Dedifferentiated amniotic fluid mesenchymal stem cell (primary cell): ENCODE measurements at regions not wholly inside any gene's neighbourhood (a gene's known extent, or its start where the extent isn't known, plus 50 kb on each side); places are given as distances from the start of the nearest gene placed in this dataset.
"Not testable (repeated sequence)": the region's sequence is repeated elsewhere in the genome, so short reads cannot be mapped to it uniquely, and the experiment has no call there.

Experiments used
- DNase-seq: peaks from one replicate; pipeline ENCODE4 v3.0.0-alpha.2; 2016; ENCODE audit errors: extremely low spot score

DNA sequence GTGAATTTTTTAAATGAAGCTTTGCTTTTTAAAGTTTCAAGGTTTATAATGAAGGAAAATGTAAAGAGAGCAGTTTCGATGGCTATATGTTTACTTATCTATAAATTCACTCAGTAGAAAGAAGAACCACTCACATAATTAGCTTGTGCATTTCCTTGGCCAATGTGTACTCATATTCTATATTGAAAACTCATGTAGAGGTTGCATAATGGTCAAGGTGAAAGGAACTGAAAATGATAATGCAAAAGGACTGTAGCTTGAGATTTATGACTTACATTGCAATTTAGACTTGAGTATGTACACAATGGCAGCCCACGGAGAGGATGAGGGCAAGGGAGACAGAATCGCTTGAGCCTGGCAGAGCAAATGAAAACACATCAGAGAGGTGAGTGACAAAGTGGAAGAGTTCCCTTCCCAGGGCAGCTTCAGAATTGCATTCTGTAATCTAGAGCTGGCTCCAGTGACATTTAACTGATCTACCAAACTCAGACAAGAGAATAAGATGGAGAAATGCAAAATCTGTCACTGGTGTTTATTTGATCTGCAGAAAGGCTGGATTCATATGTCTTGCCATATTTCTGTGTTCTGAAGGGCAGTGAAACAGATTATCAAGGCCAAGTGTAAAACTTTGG is 191.8 kb downstream of the TMEM200A start:
- DNase-seq: no peak

DNA sequence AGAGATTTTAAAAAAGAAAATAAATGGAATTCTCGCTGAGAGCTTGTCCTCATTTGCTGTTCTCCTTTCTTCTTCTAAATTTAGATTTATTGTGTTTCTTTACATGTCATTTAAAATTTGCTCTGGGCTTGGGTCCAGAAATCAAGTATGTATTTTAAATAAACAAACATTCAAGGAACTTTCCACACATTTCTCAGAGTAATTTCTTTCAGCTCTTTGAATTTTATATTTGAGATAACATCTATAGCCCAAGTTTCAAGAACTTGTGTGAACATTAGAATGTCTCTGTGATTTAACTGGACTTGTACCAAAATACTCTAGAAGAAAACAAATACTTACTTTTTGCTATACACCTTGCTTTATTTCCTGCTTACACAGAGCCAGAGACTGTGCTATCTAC is 192.3 kb downstream of the TMEM200A start:
- no peak for DNase-seq

DNA sequence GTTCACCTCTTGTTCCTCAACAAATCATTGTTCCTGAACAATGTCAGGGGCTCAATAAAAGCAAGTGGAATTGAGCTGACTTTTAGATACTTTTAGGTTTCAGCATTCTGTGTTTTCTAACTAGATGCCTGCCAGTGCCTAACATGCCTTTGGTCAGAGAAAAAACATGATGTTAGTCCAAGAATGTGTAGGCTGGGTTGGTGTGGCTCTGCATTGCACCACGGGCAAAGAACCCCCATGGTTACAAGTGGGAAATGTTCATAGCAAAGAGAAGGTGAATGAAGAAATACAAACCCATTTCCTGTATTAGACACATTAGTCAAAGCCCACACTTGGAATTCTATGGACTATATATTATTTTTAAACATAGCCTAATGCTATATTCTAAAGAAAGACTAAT is 193.3 kb downstream of the TMEM200A start:
- DNase-seq: no peak

DNA sequence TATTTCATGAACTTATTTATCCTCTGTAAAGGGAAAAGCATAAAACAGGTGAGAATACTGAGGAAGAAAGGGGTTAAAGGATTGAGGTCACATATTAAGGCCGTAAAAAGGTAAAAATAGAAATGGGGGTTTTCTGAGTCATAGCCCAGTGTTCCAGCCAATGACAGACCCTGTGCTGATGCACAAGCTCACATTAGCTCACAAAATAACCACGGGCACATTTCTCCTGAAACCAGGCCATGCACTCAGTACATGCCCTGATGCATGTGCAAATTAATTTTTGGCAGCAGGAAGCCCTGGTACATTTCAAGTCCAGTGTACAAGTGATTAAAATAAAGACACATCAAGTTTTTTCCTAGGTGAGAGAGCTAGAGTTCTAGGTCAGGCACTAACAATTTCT is 194.4 kb downstream of the TMEM200A start:
- DNase-seq: no peak

DNA sequence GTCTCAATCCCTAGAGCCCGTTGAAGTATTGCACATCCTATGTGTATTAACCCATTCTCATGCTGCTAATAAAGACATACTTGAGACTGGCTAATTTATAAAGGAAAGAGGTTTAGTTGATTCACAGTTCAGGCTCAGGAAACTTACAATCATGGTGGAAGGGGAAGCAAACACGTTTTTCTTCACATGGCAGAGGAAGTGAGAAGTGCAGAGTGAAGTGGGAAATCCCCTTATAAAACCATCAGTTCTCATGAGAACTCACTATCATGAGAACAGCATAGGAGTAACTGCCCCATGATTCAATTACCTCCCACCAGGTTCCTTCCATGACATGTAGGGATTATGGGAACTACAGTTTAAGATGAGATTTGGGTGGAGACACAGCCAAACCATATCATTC is 195.3 kb downstream of the TMEM200A start:
- not testable (repeated sequence) for DNase-seq

DNA sequence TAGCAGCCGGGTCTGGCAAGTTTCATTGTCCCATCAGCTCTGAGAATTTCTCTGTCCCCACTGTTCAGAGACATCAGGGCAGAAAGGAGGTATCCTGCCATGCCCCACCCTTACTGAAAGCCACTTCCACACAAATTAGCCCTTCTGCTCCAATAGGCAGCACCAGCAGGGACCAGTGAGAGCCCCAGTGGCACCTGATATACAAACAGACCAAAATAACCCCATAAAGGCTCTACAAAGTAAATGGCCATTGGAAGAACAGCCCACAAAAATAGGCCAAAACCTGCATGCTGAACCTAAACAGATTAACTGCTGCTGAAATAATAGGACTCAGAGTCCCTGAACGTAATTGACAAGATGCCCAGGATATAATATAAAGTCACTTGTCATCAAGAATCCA is 199.9 kb downstream of the TMEM200A start:
- no peak for DNase-seq

DNA sequence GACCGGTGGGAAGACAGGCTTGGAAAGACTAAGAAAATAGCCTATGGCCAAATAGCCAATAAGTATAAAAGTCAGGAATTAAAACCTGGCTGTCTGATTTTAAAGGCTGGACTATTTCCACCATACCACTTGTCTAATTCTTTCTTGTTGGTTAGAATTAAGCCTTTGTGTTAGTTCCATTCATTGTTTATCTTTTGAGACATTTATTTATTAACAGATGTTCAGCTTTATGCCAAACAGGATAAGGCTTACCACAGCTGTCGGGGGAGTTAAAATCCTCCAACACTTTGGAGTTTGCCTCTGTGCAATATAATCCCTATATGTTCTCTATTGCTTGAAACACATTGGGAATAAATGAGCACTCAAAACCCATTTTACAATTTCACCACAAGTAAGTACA is 208.3 kb downstream of the TMEM200A start:
- no peak for DNase-seq

DNA sequence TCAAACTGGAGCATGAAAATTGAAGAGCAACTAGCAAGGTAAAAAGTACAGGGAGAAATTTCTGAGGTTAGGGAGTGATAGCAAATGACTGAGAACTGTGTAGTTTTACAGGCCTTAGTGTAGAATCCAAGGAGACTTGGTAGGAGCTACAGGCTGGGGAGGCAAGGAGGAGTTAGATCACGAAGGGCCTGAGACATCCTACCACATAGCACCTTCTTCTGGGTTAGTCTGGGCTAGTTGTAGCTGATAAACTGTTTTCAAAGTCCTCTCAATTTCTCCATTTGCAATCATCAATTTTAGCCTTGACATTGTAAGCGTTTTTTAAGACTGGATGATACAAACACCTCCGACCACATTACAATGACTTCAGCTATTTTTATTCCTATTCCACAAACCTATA is 209.7 kb downstream of the TMEM200A start:
- DNase-seq: no peak

DNA sequence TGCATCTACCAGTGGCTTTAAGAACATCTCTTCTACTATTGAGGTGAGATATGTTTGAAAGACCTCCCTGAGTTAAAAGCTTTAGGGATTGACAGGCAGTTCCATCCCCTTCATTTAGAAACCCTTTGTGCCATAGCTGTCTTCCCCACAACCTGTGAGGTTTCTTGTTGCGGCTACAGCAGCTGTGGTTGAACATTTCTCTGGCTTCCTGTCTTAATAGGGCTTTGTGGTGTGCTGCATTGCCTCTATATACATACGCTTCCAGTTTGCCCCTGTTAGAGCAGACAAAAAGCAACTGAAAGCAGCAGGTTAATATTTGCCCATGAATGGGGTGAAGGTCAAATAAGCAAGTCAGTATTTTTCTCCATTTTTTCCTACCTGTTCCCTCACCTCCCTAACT is 210.2 kb downstream of the TMEM200A start:
- no peak for DNase-seq

DNA sequence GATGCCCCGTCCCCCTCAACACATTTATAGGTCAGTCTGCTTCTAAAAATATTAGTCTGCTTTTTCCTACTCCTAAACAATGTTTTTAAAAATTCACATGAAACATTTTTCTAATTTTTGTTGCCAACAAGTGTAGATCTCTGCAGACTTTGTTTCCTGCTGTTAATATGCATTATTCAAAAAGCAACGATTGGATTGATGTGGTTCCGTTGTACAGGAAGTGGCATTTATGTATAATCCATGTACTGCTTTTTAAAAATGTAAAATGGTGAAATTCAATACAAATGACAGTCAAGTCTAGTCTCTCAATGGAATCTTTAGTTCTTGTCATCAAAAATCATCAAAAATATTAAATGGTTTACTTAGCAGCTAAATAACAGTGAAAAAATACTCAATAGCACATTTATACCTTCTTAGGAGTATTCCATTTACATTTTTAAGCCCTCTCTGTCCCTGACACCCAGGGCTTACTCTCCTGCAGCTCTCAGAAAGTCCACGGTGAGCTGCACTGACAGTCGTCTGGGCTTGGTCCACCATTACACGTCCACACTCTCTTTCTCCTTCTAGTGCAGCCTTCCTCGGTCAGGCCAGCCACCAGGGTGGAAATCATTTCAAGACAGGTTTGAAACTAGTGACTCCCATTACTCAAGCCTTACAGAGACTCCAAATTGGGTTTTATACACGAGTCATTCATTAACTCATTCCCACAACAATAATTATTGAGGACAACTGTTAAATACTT is 211.5 kb downstream of the TMEM200A start:
- no peak for DNase-seq

DNA sequence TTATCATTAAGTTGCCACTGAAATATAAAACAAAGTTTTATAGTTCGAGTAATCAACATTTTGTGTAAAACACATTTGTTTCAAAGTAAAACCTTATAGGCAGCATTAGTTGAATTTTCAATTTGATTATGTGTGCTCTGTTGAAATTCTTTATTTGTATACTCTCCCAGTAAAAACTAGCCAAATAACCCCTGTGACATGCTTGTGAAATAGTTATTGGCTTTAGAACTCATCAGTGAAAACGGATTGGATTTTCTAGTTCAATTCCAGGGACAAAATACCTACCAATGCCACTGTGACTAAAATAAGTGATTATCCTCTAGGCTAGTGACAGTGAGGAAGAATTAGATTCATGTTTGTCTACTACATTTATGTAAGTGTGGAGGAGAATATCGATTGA is 212.9 kb downstream of the TMEM200A start:
- no peak for DNase-seq

DNA sequence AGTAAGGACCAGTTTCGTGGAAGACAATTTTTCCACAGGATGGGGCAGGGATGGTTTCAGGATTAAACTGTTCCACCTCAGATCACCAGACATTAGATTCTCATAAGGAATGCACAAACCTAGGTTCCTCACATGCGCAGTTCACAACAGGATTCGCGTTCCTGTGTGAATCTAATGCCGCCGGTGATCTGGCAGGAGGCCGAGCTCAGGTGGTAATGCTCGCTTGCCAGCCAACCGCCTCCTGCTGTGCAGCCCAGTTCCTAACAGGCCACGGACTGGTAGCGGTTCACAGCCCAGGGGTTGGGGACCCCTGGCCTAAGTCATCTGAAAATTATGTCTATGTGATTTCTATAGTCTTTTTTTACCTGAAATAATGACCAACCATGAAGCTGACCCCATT is 217.5 kb downstream of the TMEM200A start:
- DNase-seq: no peak

DNA sequence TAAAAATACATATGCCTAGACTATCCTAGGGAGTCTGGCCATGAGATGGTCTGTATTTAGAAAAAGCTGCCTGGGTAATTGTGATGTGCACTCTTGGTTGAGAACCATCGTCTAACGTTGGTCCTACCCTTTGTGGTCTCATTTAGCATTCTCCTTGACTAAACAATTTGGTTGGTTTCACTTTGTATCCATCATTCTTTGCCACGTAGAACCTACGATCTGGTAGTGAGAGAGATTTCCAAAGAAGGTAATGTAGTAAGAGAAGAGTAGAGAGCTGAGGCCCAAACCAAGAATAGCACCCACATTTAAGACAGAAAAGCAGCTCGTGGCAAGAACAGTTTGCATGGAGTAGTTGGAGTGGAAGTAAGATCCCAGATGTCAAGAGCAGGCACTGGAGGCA is 219.8 kb downstream of the TMEM200A start:
- no peak for DNase-seq

DNA sequence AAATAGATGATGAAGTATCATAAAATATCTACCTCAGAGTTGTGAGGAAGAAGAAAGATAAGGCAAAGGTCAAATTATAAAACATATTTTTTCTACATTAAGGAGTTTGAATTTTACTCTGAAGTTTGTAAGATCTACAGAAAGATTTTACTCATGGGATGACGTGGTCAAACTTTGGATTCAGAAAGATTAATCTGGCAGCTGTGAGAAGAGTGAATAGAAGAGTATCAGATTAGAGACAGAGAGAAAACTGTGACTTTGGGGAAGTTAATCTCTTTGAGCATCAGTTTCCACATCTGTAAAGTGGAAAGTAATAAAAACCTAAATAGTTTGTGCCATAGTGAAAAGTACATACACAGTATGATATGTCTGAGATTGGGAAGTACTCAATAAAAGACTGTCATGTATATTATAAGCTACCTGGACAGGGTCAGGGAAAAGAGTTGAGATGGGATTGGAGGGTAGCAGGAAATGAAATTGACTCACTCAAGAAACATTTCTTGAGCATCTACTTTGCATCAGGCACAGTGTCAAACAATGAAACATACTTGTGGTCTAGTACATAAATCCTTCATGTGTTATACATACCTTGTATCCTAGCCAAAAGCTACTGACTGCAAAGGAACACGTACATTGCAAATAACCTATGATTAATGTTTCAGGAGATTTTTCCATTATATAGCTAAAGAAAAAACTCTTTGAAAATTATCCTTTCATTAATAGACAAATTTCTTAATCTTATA is 222.1 kb downstream of the TMEM200A start:
- DNase-seq: no peak

DNA sequence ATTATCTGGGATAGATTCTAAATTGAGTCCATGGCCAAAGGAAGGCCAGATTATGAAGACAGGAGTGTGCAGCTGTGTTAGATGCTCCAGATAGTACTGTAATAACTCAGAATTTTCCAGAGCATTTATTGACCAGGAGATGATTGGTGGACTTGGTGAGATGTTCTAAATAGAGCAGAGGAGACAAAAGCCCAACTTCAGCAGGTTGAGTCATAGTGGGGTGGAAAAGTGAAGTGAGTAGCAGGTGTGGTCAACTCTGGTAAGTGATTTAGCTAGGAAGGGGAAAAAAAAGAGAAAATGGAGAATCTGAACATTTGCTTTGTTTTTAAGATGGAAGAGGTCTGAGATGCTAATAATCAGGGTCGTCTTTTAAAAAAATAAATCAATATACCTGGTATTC is 227.4 kb downstream of the TMEM200A start:
- no peak for DNase-seq

DNA sequence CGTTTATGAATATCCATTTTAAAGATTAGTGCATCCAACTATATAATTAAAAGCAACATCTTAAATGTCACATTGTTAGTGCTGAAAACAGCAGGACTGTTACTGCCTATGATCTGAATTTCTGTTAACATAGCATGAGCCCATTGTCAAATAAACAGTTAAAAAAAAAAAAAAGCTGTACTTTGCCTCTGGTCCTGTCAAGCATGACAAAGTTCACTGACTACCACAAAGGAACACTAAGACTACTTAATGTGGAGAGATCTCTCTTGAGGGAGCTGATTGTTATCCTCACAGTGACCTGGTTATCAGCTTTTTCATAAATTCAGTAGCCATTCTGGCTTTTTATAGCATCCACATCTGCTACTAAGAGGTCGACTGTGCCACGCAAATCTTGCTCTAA is 228.1 kb downstream of the TMEM200A start:
- no peak for DNase-seq

DNA sequence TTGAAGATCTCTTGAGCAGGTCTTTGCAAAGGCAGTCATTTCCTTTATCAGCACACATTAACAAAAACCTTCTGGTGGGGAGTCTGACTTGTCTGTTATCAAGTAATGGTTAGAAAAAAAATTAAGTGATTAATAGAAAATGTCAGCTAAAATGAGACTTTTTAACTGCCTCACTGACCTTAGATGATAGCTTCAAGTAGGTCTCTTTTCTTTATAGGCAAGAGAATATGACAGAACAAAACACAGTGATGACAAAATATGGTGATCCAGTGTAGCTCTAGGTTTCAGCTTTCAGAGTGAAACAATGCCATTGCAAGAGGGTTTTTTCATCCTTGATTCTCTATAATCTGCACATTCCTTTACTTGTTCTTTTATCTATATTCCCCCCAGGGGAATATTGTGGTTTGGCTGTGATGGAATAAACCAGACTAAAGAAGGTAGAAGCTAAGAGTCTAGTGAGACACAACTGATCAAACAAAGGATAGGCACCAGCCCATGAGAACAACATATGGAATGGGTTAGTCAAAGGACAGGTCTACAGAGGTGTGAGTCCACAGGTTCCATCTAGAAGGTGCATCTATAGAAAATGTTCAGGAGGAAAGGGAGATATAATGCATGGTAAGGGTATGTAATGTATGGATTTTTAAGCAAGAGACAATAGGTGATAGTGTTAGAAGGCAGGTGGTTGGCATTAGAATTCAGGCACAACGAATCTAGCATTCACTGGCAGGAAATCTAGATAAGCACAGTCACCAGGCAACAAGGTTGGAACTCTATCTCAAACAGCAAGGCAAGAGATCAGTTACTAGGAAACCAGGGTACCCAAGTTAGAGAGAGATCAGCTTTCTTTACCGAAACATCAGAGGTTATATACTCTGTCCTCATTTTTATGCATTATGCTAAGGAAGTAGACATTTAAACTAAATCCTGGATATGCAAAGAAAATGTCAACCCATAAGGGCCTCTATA is 228.9 kb upstream of the SMLR1 start:
- no peak for DNase-seq

DNA sequence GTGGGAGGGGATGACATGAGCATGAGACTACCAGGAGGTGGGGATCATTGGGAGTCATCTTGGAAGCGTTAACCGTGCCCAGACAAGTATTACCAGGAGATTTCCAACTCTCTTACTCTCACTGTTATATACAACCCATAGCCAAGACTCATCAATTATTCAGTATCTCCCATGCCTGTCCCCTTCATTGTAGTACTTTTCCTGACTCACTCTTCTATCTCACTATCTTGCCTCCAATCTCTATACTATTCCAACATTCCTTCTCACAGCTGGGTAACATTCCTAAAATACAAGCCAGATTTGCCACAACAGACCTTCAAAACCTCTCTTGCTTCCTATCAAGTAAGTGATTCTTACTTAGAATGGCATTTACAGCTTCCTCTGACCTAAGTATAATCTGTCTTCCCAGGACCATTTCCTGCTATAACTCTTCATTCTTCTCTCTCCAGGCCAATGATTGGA is 226.3 kb upstream of the SMLR1 start:
- peak; percentile 34 for DNase-seq

DNA sequence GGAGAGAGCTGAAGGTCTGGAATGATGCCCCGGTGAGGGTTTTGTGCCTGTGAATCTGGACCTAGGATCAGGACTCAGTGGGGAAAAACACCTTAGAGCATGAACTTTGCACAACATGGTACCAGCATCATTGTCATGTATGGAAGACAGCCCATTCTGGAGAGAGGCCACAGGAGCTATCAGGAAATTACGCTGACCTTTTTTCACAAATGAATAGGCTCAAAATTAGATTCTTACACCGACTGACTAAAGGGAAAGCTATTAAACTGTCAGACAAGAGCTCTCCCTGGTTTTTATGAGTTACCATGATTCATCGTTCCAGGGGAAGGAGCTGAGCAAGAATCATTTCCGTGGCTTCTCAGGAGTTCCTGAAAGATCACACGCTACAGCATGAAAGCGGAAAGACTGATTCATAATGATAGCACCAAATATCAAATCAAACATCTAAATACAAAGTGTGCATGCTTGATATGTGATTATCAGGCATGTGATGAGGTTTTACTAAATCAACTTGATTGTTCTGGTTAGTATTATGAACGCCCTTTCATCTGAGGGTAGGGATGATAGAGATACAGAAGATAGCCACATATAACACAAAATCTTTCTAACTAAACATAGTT is 224.9 kb upstream of the SMLR1 start:
- peak; percentile 78 for DNase-seq

DNA sequence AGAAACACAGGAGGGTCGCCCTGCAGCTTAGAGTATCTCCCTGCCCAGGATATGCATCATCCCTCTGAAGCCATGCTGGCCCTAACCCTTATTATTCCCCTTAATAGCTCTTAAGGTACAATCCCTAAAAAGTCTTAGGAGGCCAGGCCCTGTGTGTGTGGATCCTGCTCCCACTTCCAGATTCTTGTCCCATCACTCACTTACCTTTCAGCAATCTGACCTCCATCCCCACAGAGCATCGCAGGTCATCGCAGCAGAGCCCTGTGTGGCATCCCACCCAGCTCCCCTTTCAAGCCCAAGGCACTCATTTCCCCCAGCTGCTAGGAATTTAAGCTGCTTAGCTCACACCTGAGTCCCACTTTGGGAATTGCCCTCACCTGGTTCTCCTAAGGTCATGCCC is 223.8 kb upstream of the SMLR1 start:
- no peak for DNase-seq

DNA sequence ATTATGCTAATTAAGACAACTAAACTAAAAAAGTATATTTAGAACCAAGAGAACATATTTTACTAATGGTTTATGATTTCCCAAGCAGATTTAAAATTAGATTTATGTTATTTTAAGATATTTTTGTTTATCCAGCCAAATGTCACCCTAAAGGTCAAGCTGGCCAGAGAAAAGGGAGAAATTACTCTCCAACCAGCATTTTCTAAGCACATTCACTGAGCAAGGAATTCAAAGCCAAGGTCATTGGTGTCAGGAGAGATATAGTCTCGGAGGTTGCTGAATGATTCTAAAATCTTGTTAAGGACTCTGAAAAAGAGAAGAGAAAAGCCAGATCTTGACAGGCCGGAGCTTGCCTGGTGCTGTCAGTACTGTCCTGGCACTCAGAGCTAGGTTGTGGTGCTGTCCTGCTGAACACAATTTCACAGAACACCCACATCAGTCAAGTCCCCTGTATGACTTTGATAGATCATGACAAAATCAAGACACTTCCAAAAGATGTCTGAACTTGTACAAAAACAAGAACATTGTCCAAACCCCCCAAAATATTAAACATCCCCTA is 222.3 kb upstream of the SMLR1 start:
- DNase-seq: no peak
